Endodermal cell (in vitro differentiated cells): ENCODE measurements at regions not wholly inside any gene's neighbourhood (a gene's known extent, or its start where the extent isn't known, plus 50 kb on each side); places are given as distances from the start of the nearest gene placed in this dataset.

Source experiments
- DNase-seq: peaks from one replicate; pipeline ENCODE4 v3.0.0-alpha.2; 2017
- H3K27ac ChIP-seq: 2 replicates; pipeline ENCODE4 v1.5.1; 2013; ENCODE audit warnings: mild to moderate bottlenecking, low read depth, low read length, moderate library complexity
- H3K27me3 ChIP-seq: 2 replicates; pipeline ENCODE4 v1.6.1; 2013; ENCODE audit warnings: mild to moderate bottlenecking, low read length, moderate library complexity; ENCODE audit not compliant: insufficient read depth, control insufficient read depth, poor library complexity, severe bottlenecking
- H3K36me3 ChIP-seq: 2 replicates; pipeline ENCODE4 v1.7.0; 2013; ENCODE audit warnings: mild to moderate bottlenecking, low read length, moderate library complexity; ENCODE audit not compliant: control insufficient read depth, insufficient read depth
- H3K4me1 ChIP-seq: one replicate; pipeline ENCODE4 v1.7.0; 2013; ENCODE audit warnings: low read length; ENCODE audit not compliant: control insufficient read depth, insufficient read depth
- H3K4me3 ChIP-seq: 2 replicates; pipeline ENCODE4 v1.5.1; 2013; ENCODE audit warnings: mild to moderate bottlenecking, low read length, moderate library complexity
- H3K9ac ChIP-seq: 2 replicates; pipeline ENCODE4 v1.6.1; 2013; ENCODE audit warnings: mild to moderate bottlenecking, low read length, moderate library complexity; ENCODE audit not compliant: poor library complexity, severe bottlenecking; ENCODE audit errors: extremely low read depth
- H3K9me3 ChIP-seq: 2 replicates; pipeline ENCODE4 v1.6.1; 2013; ENCODE audit warnings: mild to moderate bottlenecking, low read length, moderate library complexity; ENCODE audit not compliant: control insufficient read depth
- H3K27ac Mint-ChIP-seq: 2 replicates; pipeline ENCODE4 v1.8.0; 2020; ENCODE audit warnings: mixed read lengths
- H3K27me3 Mint-ChIP-seq: 2 replicates; pipeline ENCODE4 v1.8.0; 2021; ENCODE audit warnings: mild to moderate bottlenecking, mixed read lengths; ENCODE audit not compliant: insufficient read depth
- H3K36me3 Mint-ChIP-seq: 2 replicates; pipeline ENCODE4 v1.8.0; 2020; ENCODE audit warnings: low read depth, mixed read lengths
- H3K4me1 Mint-ChIP-seq: 2 replicates; pipeline ENCODE4 v1.8.0; 2020; ENCODE audit warnings: mixed read lengths
- H3K4me3 Mint-ChIP-seq: 2 replicates; pipeline ENCODE4 v1.8.0; 2020; ENCODE audit warnings: mild to moderate bottlenecking, moderate library complexity, mixed read lengths
- H3K9me3 Mint-ChIP-seq: 2 replicates; pipeline ENCODE4 v1.8.0; 2020; ENCODE audit warnings: mild to moderate bottlenecking, mixed read lengths
- CTCF ChIP-seq: fragments of 200-600 bp; sonication (generic); conservative IDR thresholded peaks from 2 replicates; pipeline ENCODE4 v1.5.0; 2021; ENCODE audit warnings: antibody characterized with exemption, mild to moderate bottlenecking
- WGBS, 2 experiments: methylation state at CpG; one replicate each; pipeline versions ENCODE4 v1.1.5 to v1.1.7; 2013; ENCODE audit warnings: missing lambda C conversion rate in 2 of 2, mixed read lengths in 1 of 2; ENCODE audit not compliant: insufficient coverage in 1 of 2, insufficient read length in 1 of 2; 5-methylcytosine and 5-hydroxymethylcytosine counted together

GRCh38 chr17:36765436-36766043 lies 164.2 kb downstream of the MRM1 start:
- no peak overlapping the region for H3K4me3 Mint-ChIP-seq
- H3K9me3 Mint-ChIP-seq, result peaks cover 4% of the 10 kb centered on the region
- peaks cover 10% of the 10 kb centered on the region for H3K4me1 Mint-ChIP-seq
- no peaks in the 10 kb centered on the region for H3K36me3 Mint-ChIP-seq
- Histone ChIP-seq H3K27me3 (no peaks in the 10 kb centered on the region), H3K4me1 (no peaks in the 10 kb centered on the region), H3K9me3 (no peaks in the 10 kb centered on the region), H3K36me3 (no peaks in the 10 kb centered on the region), H3K27ac (no peak overlapping the region), H3K4me3 (no peak overlapping the region), H3K9ac (no peak overlapping the region)
- WGBS, 2 experiments, result 92 to 96% methylated on average over 9 to 18 of the region's 18 CpGs
- no peaks in the 10 kb centered on the region for H3K27me3 Mint-ChIP-seq
- DNase-seq, result no peak
- H3K27ac Mint-ChIP-seq, result no peak overlapping the region
- no peak for TF ChIP-seq CTCF

GRCh38 chr17:36768394-36768793 lies 167.0 kb downstream of the MRM1 start:
- peaks cover 13% of the 10 kb centered on the region for H3K4me1 Mint-ChIP-seq
- no peak for DNase-seq
- Histone ChIP-seq H3K9ac (no peak overlapping the region), H3K36me3 (no peaks in the 10 kb centered on the region), H3K4me1 (no peaks in the 10 kb centered on the region), H3K4me3 (no peak overlapping the region), H3K9me3 (no peaks in the 10 kb centered on the region), H3K27me3 (peaks cover 12% of the 10 kb centered on the region), H3K27ac (no peak overlapping the region)
- H3K27ac Mint-ChIP-seq, result no peak overlapping the region
- no peaks in the 10 kb centered on the region for H3K27me3 Mint-ChIP-seq
- 57 to 87% methylated on average over 1 to 13 of the region's 13 CpGs for WGBS, 2 experiments
- H3K36me3 Mint-ChIP-seq, result no peaks in the 10 kb centered on the region
- TF ChIP-seq CTCF, result peak; percentile 56
- no peaks in the 10 kb centered on the region for H3K9me3 Mint-ChIP-seq
- no peak overlapping the region for H3K4me3 Mint-ChIP-seq

- H3K9me3 Mint-ChIP-seq, result no peaks in the 10 kb centered on the region
- no peak for TF ChIP-seq CTCF
- H3K27me3 Mint-ChIP-seq, result no peaks in the 10 kb centered on the region
- WGBS, 2 experiments, result 36 to 43% methylated on average over 4 of the region's 4 CpGs
- Histone ChIP-seq H3K9ac (no peak overlapping the region), H3K4me1 (no peaks in the 10 kb centered on the region), H3K27ac (no peak overlapping the region), H3K27me3 (peaks cover 12% of the 10 kb centered on the region), H3K36me3 (no peaks in the 10 kb centered on the region), H3K9me3 (no peaks in the 10 kb centered on the region), H3K4me3 (no peak overlapping the region)
- no peaks in the 10 kb centered on the region for H3K36me3 Mint-ChIP-seq
- H3K4me1 Mint-ChIP-seq, result peaks cover 15% of the 10 kb centered on the region
- DNase-seq, result no peak
- H3K4me3 Mint-ChIP-seq, result no peak overlapping the region
- H3K27ac Mint-ChIP-seq, result no peak overlapping the region
Measured at GRCh38 chr17:36773039-36773438, 164.2 kb upstream of the LHX1 start.
